Tibial nerve (tissue), 4 donors: ENCODE measurements at regions not wholly inside any gene's neighbourhood (a gene's known extent, or its start where the extent isn't known, plus 50 kb on each side); places are given as distances from the start of the nearest gene placed in this dataset.
"Not testable (repeated sequence)": the region's sequence is repeated elsewhere in the genome, so short reads cannot be mapped to it uniquely, and the experiment has no call there.

Source experiments
- DNase-seq, 2 donors: peaks; one replicate each; pipeline ENCODE4 v3.0.0-alpha.2; 2019; ENCODE audit warnings: low spot score in 2 of 2
- H3K27ac ChIP-seq, 4 donors: fragments of 200-600 bp; sonication (generic) in 3 of 4; one replicate each; pipeline ENCODE4 v1.5.1; 2017 to 2019; ENCODE audit warnings: mild to moderate bottlenecking in 1 of 4
- H3K27me3 ChIP-seq, 2 donors: fragments of 200-600 bp; sonication (generic) in 1 of 2; one replicate each; pipeline versions ENCODE4 v1.5.1 to v1.6.0; 2017 to 2019
- H3K36me3 ChIP-seq, 3 donors: fragments of 200-600 bp; sonication (generic); one replicate each; pipeline ENCODE4 v1.5.1; 2018 to 2019
- H3K4me1 ChIP-seq, 4 donors: fragments of 200-600 bp; sonication (generic) in 3 of 4; one replicate each; pipeline ENCODE4 v1.5.1; 2017 to 2019
- H3K4me3 ChIP-seq, 4 donors: fragments of 200-600 bp; sonication (generic) in 3 of 4; one replicate each; pipeline ENCODE4 v1.5.1; 2017 to 2019; ENCODE audit warnings: mild to moderate bottlenecking in 1 of 4, moderate library complexity in 1 of 4
- H3K9me3 ChIP-seq, 4 donors: fragments of 200-600 bp; sonication (generic) in 3 of 4; one replicate each; pipeline ENCODE4 v1.5.1; 2017 to 2019
- EP300 ChIP-seq, 2 donors: sonication (generic); formaldehyde crosslinking; IDR thresholded peaks; one replicate each; pipeline ENCODE4 v1.6.1; 2017; ENCODE audit warnings: antibody characterized with exemption in 2 of 2, mild to moderate bottlenecking in 1 of 2
- POLR2A ChIP-seq, 2 donors: fragments of 450-650 bp; IDR thresholded peaks; one replicate each; pipeline ENCODE4 v1.6.1; 2017; ENCODE audit warnings: antibody characterized with exemption in 2 of 2, mild to moderate bottlenecking in 2 of 2, moderate library complexity in 2 of 2
- WGBS, 2 donors: methylation state at CpG; one replicate each; pipeline ENCODE4 v1.1.5; 2018; 5-methylcytosine and 5-hydroxymethylcytosine counted together
- TF ChIP-seq, protein P1 (sequence below), 5 experiments: fragments of 200-600 bp in 3 of 5; fragments of 450-650 bp in 2 of 5; sonication (generic) in 3 of 5; IDR thresholded peaks; one replicate each; pipeline ENCODE4 v1.5.1; 2016 to 2019; ENCODE audit warnings: antibody characterized with exemption in 5 of 5, mild to moderate bottlenecking in 3 of 5, moderate library complexity in 2 of 5

- Histone ChIP-seq H3K27ac (no peak overlapping the region), H3K36me3 (no peaks in the 10 kb centered on the region), H3K4me3 (no peak overlapping the region), H3K4me1 (peaks cover 0 to 8% (median 0%) of the 10 kb centered on the region in 4 donors), H3K9me3 (peaks cover 0 to 9% (median 0%) of the 10 kb centered on the region in 4 donors), H3K27me3 (no peaks in the 10 kb centered on the region)
- TF ChIP-seq EP300 (IDR thresholded peaks at IDR 0.05) (no peak), POLR2A (IDR thresholded peaks at IDR 0.05) (no peak)
- TF ChIP-seq, protein P1, sequence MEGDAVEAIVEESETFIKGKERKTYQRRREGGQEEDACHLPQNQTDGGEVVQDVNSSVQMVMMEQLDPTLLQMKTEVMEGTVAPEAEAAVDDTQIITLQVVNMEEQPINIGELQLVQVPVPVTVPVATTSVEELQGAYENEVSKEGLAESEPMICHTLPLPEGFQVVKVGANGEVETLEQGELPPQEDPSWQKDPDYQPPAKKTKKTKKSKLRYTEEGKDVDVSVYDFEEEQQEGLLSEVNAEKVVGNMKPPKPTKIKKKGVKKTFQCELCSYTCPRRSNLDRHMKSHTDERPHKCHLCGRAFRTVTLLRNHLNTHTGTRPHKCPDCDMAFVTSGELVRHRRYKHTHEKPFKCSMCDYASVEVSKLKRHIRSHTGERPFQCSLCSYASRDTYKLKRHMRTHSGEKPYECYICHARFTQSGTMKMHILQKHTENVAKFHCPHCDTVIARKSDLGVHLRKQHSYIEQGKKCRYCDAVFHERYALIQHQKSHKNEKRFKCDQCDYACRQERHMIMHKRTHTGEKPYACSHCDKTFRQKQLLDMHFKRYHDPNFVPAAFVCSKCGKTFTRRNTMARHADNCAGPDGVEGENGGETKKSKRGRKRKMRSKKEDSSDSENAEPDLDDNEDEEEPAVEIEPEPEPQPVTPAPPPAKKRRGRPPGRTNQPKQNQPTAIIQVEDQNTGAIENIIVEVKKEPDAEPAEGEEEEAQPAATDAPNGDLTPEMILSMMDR (IDR thresholded peaks at IDR 0.05) = no peak
- no peak for DNase-seq
- WGBS, 2 donors = 91 to 97% methylated on average over 26 of the region's 26 CpGs
Observed at GRCh38 chr4:65241257-65241997, 428.9 kb downstream of the EPHA5 start.

- no peak overlapping the region for H3K4me3 ChIP-seq
- no peaks in the 10 kb centered on the region for H3K9me3 ChIP-seq
- DNase-seq = no peak
- no peak overlapping the region for H3K27ac ChIP-seq
- no peaks in the 10 kb centered on the region for H3K4me1 ChIP-seq
- H3K36me3 ChIP-seq = no peaks in the 10 kb centered on the region
- 95 to 97% methylated on average over 2 of the region's 2 CpGs for WGBS, 2 donors
- no peak for TF ChIP-seq POLR2A (IDR thresholded peaks at IDR 0.05)
- H3K27me3 ChIP-seq = no peaks in the 10 kb centered on the region
Observed at GRCh38 chr4:65234061-65234460, 436.2 kb downstream of the EPHA5 start.

DNA sequence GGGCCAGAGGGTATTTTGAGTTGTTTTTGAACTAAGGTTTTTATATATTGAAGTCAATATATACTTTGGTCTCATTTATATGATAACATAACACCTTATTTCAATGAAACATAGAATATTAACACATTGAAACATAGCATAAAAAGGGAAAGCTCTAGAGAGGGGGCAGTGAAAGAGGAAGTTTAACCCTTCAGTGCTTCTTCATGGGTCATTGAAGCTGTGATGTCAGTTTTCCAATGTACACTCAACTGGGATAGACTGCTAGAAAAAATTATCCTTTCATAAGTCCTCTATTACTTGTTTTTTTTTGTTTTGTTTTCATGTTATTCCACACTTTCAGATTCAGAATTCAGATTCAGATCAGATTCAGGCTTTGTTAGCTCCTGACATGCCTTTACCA is 442.7 kb downstream of the EPHA5 start:
- no peaks in the 10 kb centered on the region for H3K27me3 ChIP-seq
- TF ChIP-seq EP300 (IDR thresholded peaks at IDR 0.05) (no peak), POLR2A (IDR thresholded peaks at IDR 0.05) (no peak)
- TF ChIP-seq, protein P1 (IDR thresholded peaks at IDR 0.05) = no peak
- no peak for DNase-seq
- H3K9me3 ChIP-seq = no peaks in the 10 kb centered on the region
- H3K4me1 ChIP-seq = no peaks in the 10 kb centered on the region
- no peak overlapping the region for H3K27ac ChIP-seq
- no peaks in the 10 kb centered on the region for H3K36me3 ChIP-seq
- no peak overlapping the region for H3K4me3 ChIP-seq

- no peak overlapping the region for H3K27ac ChIP-seq
Observed at GRCh38 chr4:65223601-65224000, 446.7 kb downstream of the EPHA5 start.

DNA sequence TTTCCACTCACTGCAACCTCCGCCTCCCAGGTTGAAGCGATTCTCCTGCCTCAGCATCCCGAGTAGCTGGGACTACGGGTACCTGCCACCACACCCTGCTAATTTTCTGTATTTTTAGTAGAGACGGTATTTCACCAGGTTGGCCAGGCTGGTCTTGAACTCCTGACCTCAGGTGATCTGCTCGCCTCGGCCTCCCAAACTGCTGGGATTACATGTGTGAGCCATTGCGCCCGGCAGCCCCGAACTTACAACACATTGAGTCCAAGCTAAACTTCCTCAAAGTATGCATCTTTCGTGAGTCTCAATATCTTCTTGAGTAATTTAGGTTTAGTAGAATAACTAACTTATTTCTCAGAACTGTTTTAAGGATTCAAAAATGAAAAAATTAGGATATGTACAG is 447.2 kb downstream of the EPHA5 start:
- H3K9me3 ChIP-seq, DNase-seq, H3K36me3 ChIP-seq, H3K27me3 ChIP-seq, H3K4me1 ChIP-seq, H3K27ac ChIP-seq, H3K4me3 ChIP-seq: not testable (repeated sequence)
- WGBS, 2 donors = 97% methylated on average over 11 of the region's 11 CpGs

More at GRCh38 chr4:65223601-65224000, 446.7 kb downstream of the EPHA5 start:
- Histone ChIP-seq H3K27me3 (no peaks in the 10 kb centered on the region), H3K36me3 (no peaks in the 10 kb centered on the region), H3K4me3 (no peak overlapping the region), H3K4me1 (no peaks in the 10 kb centered on the region), H3K9me3 (no peaks in the 10 kb centered on the region)
- WGBS, 2 donors = 90 to 92% methylated on average over 2 of the region's 2 CpGs
- no peak for DNase-seq
- no peak for TF ChIP-seq EP300 (IDR thresholded peaks at IDR 0.05)
- TF ChIP-seq, protein P1 (IDR thresholded peaks at IDR 0.05) = no peak
- no peak for TF ChIP-seq POLR2A (IDR thresholded peaks at IDR 0.05)

GRCh38 chr4:65217179-65217578 is 453.1 kb downstream of the EPHA5 start:
- H3K27ac ChIP-seq = no peak overlapping the region
- DNase-seq = no peak
- TF ChIP-seq POLR2A (IDR thresholded peaks at IDR 0.05) (no peak), EP300 (IDR thresholded peaks at IDR 0.05) (no peak)
- TF ChIP-seq, protein P1 (IDR thresholded peaks at IDR 0.05) = no peak
- H3K27me3 ChIP-seq = no peaks in the 10 kb centered on the region
- 64 to 69% methylated on average over 2 of the region's 2 CpGs for WGBS, 2 donors
- no peaks in the 10 kb centered on the region for H3K36me3 ChIP-seq
- no peaks in the 10 kb centered on the region for H3K9me3 ChIP-seq
- H3K4me3 ChIP-seq = no peak overlapping the region
- H3K4me1 ChIP-seq = no peaks in the 10 kb centered on the region
